Mucosa of descending colon (tissue), 3 donors: ENCODE measurements at regions not wholly inside any gene's neighbourhood (a gene's known extent, or its start where the extent isn't known, plus 50 kb on each side); places are given as distances from the start of the nearest gene placed in this dataset.

ENCODE experiments used
- ATAC-seq: fragments of 200-7000 bp; cut with Tn5 transposase; one replicate; pipeline ENCODE4 v1.9.1; 2020; ENCODE audit warnings: mild to moderate bottlenecking, moderate library complexity
- DNase-seq, 3 donors: peaks; one replicate each; pipeline ENCODE4 v3.0.0-alpha.2; 2020
- H3K36me3 ChIP-seq: fragments of 200-600 bp; one replicate; pipeline ENCODE4 v1.8.0; 2021; ENCODE audit warnings: low read depth, mild to moderate bottlenecking
- H3K4me1 ChIP-seq: fragments of 200-600 bp; one replicate; pipeline ENCODE4 v1.8.0; 2021; ENCODE audit warnings: low read depth, mild to moderate bottlenecking
- H3K4me3 ChIP-seq: fragments of 200-600 bp; one replicate; pipeline ENCODE4 v1.8.0; 2021; ENCODE audit warnings: mild to moderate bottlenecking
- H3K9me3 ChIP-seq: fragments of 200-600 bp; one replicate; pipeline ENCODE4 v1.8.0; 2021; ENCODE audit warnings: mild to moderate bottlenecking
- CTCF ChIP-seq: fragments of 200-600 bp; IDR thresholded peaks from one replicate; pipeline ENCODE4 v1.8.0; 2022; ENCODE audit warnings: antibody characterized with exemption, mild to moderate bottlenecking
- intact Hi-C, 2 donors: fragments of 100-400 bp; cut with DNase I in 1 of 2; cut with micrococcal nuclease in 1 of 2; formaldehyde crosslinking; loops; one replicate each; pipeline versions ENCODE4 v1.11.0 to v1.11.1; 2022; cut with DNase I, micrococcal nuclease
- donor health status: DM: no; HTN: no; CAD: no; lungs with moderate emphysema.
- donor health status: DM: no; HTN: no; CAD: no.
- donor health status: DM: no; HTN: yes; CAD: no.

GRCh38 chr1:218588540-218589172 is 243.5 kb downstream of the TGFB2 start:
- no peaks in the 10 kb centered on the region for H3K4me1 ChIP-seq
- no peak for TF ChIP-seq CTCF
- H3K9me3 ChIP-seq: no peaks in the 10 kb centered on the region
- no peaks in the 10 kb centered on the region for H3K36me3 ChIP-seq
- DNase-seq (no peak), ATAC-seq (no peak)
- intact Hi-C loops: no loop called here
- no peak overlapping the region for H3K4me3 ChIP-seq

- intact Hi-C loops: no loop called here
- Histone ChIP-seq H3K4me3 (no peak overlapping the region), H3K9me3 (no peaks in the 10 kb centered on the region), H3K4me1 (no peaks in the 10 kb centered on the region), H3K36me3 (no peaks in the 10 kb centered on the region)
- no peak for TF ChIP-seq CTCF
- no peak for ATAC-seq
- DNase-seq: no peak
Observed at GRCh38 chr1:218589487-218589886, 244.4 kb downstream of the TGFB2 start.

GRCh38 chr1:218591966-218592365 is 246.8 kb downstream of the TGFB2 start:
- ATAC-seq (no peak), DNase-seq (no peak)
- no peaks in the 10 kb centered on the region for H3K9me3 ChIP-seq
- no peak for TF ChIP-seq CTCF
- intact Hi-C loops: no loop called here
- H3K4me1 ChIP-seq: no peaks in the 10 kb centered on the region
- H3K36me3 ChIP-seq: no peaks in the 10 kb centered on the region
- no peak overlapping the region for H3K4me3 ChIP-seq

- Histone ChIP-seq H3K9me3 (no peaks in the 10 kb centered on the region), H3K36me3 (no peaks in the 10 kb centered on the region), H3K4me3 (no peak overlapping the region), H3K4me1 (no peaks in the 10 kb centered on the region)
- DNase-seq: no peak
- no peak for TF ChIP-seq CTCF
- intact Hi-C loops: no loop called here
- no peak for ATAC-seq
Observed at GRCh38 chr1:218592688-218593087, 247.6 kb downstream of the TGFB2 start.

GRCh38 chr1:218600968-218601367 is 255.8 kb downstream of the TGFB2 start:
- Histone ChIP-seq H3K4me3 (no peak overlapping the region), H3K9me3 (peaks cover 2% of the 10 kb centered on the region), H3K4me1 (no peaks in the 10 kb centered on the region), H3K36me3 (no peaks in the 10 kb centered on the region)
- no peak for TF ChIP-seq CTCF
- ATAC-seq: no peak
- DNase-seq: no peak
- intact Hi-C loops: no loop called here

GRCh38 chr1:218604217-218604616 is 259.1 kb downstream of the TGFB2 start:
- Histone ChIP-seq H3K9me3 (peaks cover 2% of the 10 kb centered on the region), H3K4me1 (no peaks in the 10 kb centered on the region), H3K4me3 (no peak overlapping the region), H3K36me3 (no peaks in the 10 kb centered on the region)
- intact Hi-C loops: no loop called here
- no peak for ATAC-seq
- TF ChIP-seq CTCF: no peak
- no peak for DNase-seq
